ENCODE measurements at regions not wholly inside any gene's neighbourhood (a gene's known extent, or its start where the extent isn't known, plus 50 kb on each side); places are given as distances from the start of the nearest gene placed in this dataset.

DNA sequence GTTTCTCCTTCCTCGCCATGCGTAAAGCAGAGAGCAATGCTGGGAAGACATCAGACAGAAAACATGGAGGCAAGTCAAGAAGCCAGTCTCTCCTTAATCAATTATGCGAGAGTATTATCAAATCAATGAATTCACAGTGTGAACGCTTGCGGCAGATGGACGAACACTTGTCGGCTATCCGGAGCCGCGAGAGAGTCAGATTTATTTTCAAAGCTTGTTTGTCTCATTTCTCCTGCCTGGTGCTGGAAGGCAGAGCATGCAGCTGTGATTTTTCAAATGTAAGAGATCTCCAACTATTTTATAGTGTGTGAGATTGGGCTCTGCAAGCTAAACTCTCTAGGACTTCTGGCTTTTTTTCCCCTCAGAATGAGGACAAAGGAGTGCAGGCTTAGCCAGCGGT, 252.3 kb downstream of the SNX10 start:
- TF ChIP-seq JUND (IDR thresholded peaks at IDR 0.05; ENCODE audit: low read depth) = no peak
- in situ Hi-C loops (cut with HindIII; ENCODE audit: low pct_unique_long_range_greater_than_20kb, low sequenced_read_pairs) = no loop called here
- no peak for DNase-seq (ENCODE audit: low read depth in 1 of 2, low spot score in 1 of 2)

DNA sequence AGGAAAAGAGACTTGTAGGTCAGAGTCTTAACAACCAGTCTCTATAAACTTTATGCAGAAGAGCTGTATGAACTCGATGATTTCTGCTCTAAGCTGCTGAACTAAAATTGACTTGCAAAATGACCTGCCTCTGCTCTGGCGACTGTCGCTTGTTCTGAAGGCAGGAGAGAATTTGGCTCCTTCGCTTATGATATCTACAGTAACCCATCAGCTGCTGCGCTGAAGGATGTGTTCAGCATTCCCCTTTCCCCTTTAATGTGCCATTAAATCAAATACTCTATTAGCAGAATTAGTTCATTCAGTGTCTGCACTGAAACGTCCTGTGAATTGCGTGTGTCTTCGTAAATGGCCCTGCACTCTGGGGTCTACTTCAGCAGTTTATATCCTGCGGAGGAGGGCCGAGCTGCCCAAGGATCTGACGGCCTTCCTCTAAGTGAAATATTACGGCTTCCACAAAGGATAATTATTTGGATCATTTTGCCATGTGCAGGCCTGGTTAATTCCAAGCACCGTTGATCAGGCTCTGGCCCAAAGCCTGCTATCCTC, 254.9 kb downstream of the SNX10 start:
- no peak for TF ChIP-seq JUND (IDR thresholded peaks at IDR 0.05; ENCODE audit: low read depth)
- in situ Hi-C loops (cut with HindIII; ENCODE audit: low pct_unique_long_range_greater_than_20kb, low sequenced_read_pairs) = no loop called here
- DNase-seq (ENCODE audit: low read depth in 1 of 2, low spot score in 1 of 2) = no peak

- in situ Hi-C loops (cut with HindIII; ENCODE audit: low pct_unique_long_range_greater_than_20kb, low sequenced_read_pairs) = no loop called here
Observed at GRCh38 chr7:26547156-26547555, 255.5 kb downstream of the SNX10 start.

GRCh38 chr7:26549281-26549944, 257.8 kb downstream of the SNX10 start:
- TF ChIP-seq JUND (IDR thresholded peaks at IDR 0.05; ENCODE audit: low read depth) = no peak
- no peak for DNase-seq (ENCODE audit: low read depth in 1 of 2, low spot score in 1 of 2)

More at GRCh38 chr7:26547156-26547555, 255.5 kb downstream of the SNX10 start:
- TF ChIP-seq JUND (IDR thresholded peaks at IDR 0.05; ENCODE audit: low read depth) = no peak
- no peak for DNase-seq (ENCODE audit: low read depth in 1 of 2, low spot score in 1 of 2)

GRCh38 chr7:26550492-26550891, 258.8 kb downstream of the SNX10 start:
- in situ Hi-C loops (cut with HindIII; ENCODE audit: low pct_unique_long_range_greater_than_20kb, low sequenced_read_pairs) = no loop called here
- no peak for DNase-seq (ENCODE audit: low read depth in 1 of 2, low spot score in 1 of 2)
- no peak for TF ChIP-seq JUND (IDR thresholded peaks at IDR 0.05; ENCODE audit: low read depth)

More at GRCh38 chr7:26549281-26549944, 257.8 kb downstream of the SNX10 start:
- in situ Hi-C loops (cut with HindIII; ENCODE audit: low pct_unique_long_range_greater_than_20kb, low sequenced_read_pairs) = no loop called here

GRCh38 chr7:26551740-26552139, 260.1 kb downstream of the SNX10 start:
- no peak for TF ChIP-seq JUND (IDR thresholded peaks at IDR 0.05; ENCODE audit: low read depth)
- no peak for DNase-seq (ENCODE audit: low read depth in 1 of 2, low spot score in 1 of 2)
- in situ Hi-C loops (cut with HindIII; ENCODE audit: low pct_unique_long_range_greater_than_20kb, low sequenced_read_pairs) = no loop called here

- in situ Hi-C loops (cut with HindIII; ENCODE audit: low pct_unique_long_range_greater_than_20kb, low sequenced_read_pairs) = no loop called here
- DNase-seq (ENCODE audit: low read depth in 1 of 2, low spot score in 1 of 2) = no peak
- TF ChIP-seq JUND (IDR thresholded peaks at IDR 0.05; ENCODE audit: low read depth) = no peak
Observed at GRCh38 chr7:26553128-26553527, 261.5 kb downstream of the SNX10 start.

- no peak for TF ChIP-seq JUND (IDR thresholded peaks at IDR 0.05; ENCODE audit: low read depth)
- in situ Hi-C loops (cut with HindIII; ENCODE audit: low pct_unique_long_range_greater_than_20kb, low sequenced_read_pairs) = no loop called here
- DNase-seq (ENCODE audit: low read depth in 1 of 2, low spot score in 1 of 2) = peak in 1 of 2 experiments; percentile 45
Observed at GRCh38 chr7:26553582-26553981, 261.9 kb downstream of the SNX10 start.

GRCh38 chr7:26554952-26555351, 263.3 kb downstream of the SNX10 start:
- no peak for TF ChIP-seq JUND (IDR thresholded peaks at IDR 0.05; ENCODE audit: low read depth)
- in situ Hi-C loops (cut with HindIII; ENCODE audit: low pct_unique_long_range_greater_than_20kb, low sequenced_read_pairs) = no loop called here
- no peak for DNase-seq (ENCODE audit: low read depth in 1 of 2, low spot score in 1 of 2)

DNA sequence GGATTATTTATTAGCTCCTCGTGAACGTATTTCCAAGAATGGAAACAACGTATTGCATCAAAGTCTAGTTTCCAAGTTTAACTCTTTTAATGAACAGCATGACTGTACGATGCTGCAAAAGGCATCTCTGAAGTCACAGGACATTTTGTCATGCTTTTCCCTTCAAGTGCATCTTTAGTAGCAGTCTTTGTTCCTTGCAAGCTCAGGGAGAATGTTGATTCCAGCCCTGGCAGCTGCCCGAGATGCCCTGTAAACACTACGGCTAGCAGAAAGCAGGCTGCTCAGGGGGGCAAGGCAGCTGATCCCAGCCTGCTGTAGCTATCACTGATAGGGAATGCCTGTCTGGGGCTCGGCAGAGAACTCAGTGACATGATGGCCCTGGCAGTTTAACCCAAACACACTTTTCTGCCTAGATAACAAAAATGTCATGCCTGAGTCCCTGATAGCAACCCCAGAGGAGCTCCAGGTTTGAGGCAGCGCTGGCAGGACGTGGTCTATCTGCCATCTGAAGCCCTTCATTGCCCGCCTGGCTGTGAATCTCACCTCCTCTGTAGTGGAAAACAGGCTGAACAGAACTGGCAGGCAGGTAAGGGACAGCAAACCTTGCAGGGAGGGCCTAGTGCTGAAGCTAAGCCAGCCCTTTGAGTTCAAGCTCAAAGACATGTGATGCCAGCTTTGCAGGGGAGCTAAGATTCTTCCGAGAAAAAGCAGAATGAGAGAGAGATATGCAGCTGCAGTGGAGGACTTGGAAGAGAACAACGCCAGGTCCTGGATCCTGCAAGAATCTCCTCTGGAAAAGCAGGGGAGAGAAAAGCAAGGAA, 264.6 kb downstream of the SNX10 start:
- no peak for TF ChIP-seq JUND (IDR thresholded peaks at IDR 0.05; ENCODE audit: low read depth)
- DNase-seq (ENCODE audit: low read depth in 1 of 2, low spot score in 1 of 2) = no peak
- in situ Hi-C loops (cut with HindIII; ENCODE audit: low pct_unique_long_range_greater_than_20kb, low sequenced_read_pairs) = no loop called here

DNA sequence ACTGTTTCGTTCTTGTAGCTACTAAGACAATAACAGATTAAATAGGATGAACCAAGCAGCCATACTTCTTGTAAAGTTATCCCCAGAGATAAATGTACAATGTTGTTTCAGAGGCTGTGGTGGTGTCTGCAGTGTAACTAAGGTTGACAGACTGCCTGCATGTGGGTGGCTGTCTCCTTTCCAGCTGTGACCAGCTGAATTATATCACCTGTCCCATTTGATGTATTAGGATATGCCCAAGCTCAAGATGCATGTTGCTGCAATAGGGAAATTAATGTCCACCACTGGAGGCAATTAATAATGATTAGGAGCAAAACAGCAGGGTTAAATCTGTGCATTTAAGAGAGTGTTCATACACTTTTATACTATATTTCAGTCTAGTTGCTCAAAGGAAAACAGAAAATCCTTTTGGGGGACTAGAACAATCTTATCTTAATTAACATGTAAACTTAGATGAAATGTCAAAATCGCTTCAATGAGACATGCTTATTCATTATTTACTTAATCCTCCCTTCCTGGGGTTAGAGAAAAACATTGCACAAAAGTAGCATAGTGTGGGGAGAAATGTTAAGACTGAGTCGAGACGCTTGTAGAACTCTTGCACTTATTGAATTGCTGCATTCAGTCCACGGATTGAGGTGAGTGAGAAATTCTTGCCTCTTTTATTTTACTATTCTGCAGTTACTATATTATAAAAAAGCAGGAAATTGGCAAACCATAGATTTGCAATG, 269.0 kb downstream of the SNX10 start:
- no peak for TF ChIP-seq JUND (IDR thresholded peaks at IDR 0.05; ENCODE audit: low read depth)
- DNase-seq (ENCODE audit: low read depth in 1 of 2, low spot score in 1 of 2) = no peak
- in situ Hi-C loops (cut with HindIII; ENCODE audit: low pct_unique_long_range_greater_than_20kb, low sequenced_read_pairs) = no loop called here

- no peak for DNase-seq (ENCODE audit: low read depth in 1 of 2, low spot score in 1 of 2)
- TF ChIP-seq JUND (IDR thresholded peaks at IDR 0.05; ENCODE audit: low read depth) = no peak
- in situ Hi-C loops (cut with HindIII; ENCODE audit: low pct_unique_long_range_greater_than_20kb, low sequenced_read_pairs) = no loop called here
Observed at GRCh38 chr7:26562841-26563240, 271.2 kb downstream of the SNX10 start.
